Hypothalamus (tissue), 51 donors: ENCODE measurements at regions not wholly inside any gene's neighbourhood (a gene's known extent, or its start where the extent isn't known, plus 50 kb on each side); places are given as distances from the start of the nearest gene placed in this dataset.

Experiments used
- DNase-seq, 51 donors: peaks; one replicate each; lab custom pipeline; 2025; lab: John Stamatoyannopoulos, UW

GRCh38 chr7:7110706-7111105, 71.6 kb upstream of the C1GALT1 start:
- no peak for DNase-seq

DNA sequence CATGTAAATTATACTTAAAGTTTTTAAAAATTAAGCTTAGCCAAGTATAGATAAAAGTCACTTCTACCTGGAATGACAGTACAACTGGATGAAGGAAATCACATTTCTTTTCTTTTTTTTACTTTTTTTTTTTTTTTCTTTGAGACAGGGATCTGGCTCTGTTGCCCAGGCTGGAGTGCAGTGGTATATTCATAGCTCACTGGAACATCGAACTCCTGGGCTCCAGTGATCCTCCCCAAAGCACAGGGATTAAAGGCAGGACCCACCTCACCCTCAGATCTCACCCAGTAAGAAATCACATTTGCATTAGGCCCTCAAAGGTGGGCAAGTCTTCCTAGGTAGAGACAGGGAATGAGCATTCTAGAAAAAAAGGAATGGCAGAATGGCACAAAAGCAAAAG, 69.5 kb upstream of the C1GALT1 start:
- DNase-seq, result no peak

- DNase-seq, result no peak
Observed at GRCh38 chr7:7114575-7115291, 67.6 kb upstream of the C1GALT1 start.

DNA sequence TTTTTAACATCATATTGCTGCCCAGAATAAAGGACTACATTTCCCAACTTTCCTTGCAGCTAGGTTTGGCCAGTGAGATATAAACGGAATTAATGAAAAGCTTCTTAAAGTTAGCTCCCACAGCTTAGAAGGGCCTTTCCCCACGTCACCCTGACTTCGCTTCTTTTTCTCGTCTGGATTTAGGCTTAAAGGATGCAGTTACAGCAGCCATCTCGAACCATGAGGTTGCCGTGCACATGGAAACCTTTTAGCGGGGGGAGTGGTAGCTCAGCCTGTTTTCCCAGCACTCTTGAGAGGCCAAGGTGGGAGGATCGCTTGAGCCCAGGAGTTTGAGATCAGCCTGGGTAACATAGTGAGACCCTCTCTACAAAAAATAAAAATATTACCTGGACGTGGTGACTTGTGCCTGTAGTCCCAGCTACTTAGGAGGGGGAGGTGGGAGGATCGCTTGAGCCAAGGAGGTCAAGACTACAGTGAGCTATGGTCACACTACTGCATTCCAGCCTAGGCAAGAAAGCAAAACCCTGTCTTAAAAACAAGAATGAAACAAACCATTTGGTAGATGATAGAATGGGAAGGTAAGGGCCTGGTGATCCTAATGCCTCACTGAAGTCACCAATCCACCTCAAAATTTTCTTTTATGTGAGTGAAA, 64.3 kb upstream of the C1GALT1 start:
- no peak for DNase-seq

- no peak for DNase-seq
Observed at GRCh38 chr7:7118822-7119221, 63.5 kb upstream of the C1GALT1 start.

- no peak for DNase-seq
Observed at GRCh38 chr7:7119729-7120128, 62.6 kb upstream of the C1GALT1 start.

GRCh38 chr7:7122033-7122478, 60.3 kb upstream of the C1GALT1 start:
- DNase-seq, result no peak

DNA sequence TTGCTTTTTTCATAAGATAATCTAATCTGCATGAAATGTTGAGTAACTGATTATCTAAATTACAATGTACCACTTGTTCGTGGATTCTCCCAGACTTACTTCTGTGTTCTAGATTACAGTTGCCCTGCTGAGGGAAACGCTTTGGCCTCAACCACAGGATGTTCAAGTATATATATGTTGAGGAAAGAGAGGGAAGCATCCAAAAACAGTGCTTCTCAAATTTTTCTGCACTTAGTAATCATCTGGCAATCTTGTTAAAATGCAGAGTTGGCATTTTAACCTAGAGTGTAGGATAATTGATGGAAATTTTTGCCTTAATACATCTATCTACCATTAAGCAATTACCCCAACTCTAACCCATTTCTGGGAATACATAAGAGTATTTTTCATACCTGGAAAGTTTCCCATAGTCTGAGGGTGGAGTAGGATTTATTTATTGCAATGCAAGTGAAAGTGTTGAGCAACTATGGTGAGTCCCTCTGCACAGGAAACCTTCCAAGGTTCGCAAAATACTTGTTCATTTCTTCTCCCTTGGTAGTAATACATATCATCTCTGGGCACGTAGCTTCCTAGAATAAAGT, 59.6 kb upstream of the C1GALT1 start:
- DNase-seq, result no peak

DNA sequence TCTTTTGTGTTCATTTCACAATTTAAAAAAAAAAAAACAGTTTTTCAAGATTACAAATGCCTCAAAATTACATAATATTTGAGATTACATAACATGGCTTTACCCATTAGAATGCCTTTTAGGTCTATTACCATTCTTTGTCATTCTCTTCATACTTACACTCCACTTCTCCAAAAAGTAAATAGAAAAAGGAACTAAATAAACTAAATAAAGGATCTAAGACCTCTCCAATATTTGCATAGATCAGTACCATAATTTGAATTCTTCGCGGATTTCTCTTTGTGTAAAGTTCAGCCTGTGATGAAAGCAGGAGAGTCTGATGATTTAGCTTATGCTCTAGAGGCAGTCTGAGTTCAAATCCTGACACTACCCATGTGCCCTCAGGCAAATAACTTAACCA, 56.4 kb upstream of the C1GALT1 start:
- DNase-seq, result no peak

- DNase-seq, result no peak
Observed at GRCh38 chr7:7127773-7128172, 54.6 kb upstream of the C1GALT1 start.

DNA sequence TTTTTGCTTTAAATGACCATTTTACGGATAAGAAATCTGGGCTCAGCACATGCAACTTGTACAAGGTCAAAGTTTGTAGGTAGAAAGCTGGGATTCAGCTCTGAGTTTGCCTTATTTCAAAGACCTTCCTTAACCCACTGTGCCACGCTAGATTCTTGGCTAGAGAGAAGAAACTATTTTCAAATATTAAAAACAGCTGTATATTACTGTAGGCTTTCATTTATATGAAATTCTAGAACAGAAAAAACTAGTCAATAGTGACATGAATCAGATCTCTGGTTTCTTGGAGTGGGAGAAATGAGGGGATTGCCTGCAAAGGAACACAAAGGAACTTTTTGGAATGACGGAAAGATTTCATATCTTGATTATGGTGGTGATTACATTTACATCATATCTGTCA, 53.0 kb upstream of the C1GALT1 start:
- no peak for DNase-seq

- no peak for DNase-seq
Observed at GRCh38 chr7:7131273-7131672, 51.1 kb upstream of the C1GALT1 start.
